ENCODE measurements at regions not wholly inside any gene's neighbourhood (a gene's known extent, or its start where the extent isn't known, plus 50 kb on each side); places are given as distances from the start of the nearest gene placed in this dataset.

GRCh38 chr12:43066471-43066870, 476.9 kb upstream of the PRICKLE1 start:
- Histone ChIP-seq H3K4me3 (no peak overlapping the region), H3K4me1 (peaks cover 0 to 7% (median 0%) of the 10 kb centered on the region in 4 donors), H3K9me3 (no peaks in the 10 kb centered on the region), H3K27ac (no peak overlapping the region), H3K27me3 (no peaks in the 10 kb centered on the region), H3K36me3 (no peaks in the 10 kb centered on the region)
- TF ChIP-seq CTCF (IDR thresholded peaks at IDR 0.05) (no peak), EP300 (IDR thresholded peaks at IDR 0.05) (no peak)
- 59 to 62% methylated on average over 2 of the region's 2 CpGs for WGBS, 2 donors
- no peak for DNase-seq (ENCODE audit: low spot score in 2 of 2)

- H3K36me3 ChIP-seq: no peaks in the 10 kb centered on the region
- no peak overlapping the region for H3K27ac ChIP-seq
- DNase-seq (ENCODE audit: low spot score in 2 of 2): peak in 1 of 2 donors; percentile 21
- H3K9me3 ChIP-seq: no peaks in the 10 kb centered on the region
- 61% methylated on average over 3 of the region's 3 CpGs for WGBS, 2 donors
- no peaks in the 10 kb centered on the region for H3K27me3 ChIP-seq
- TF ChIP-seq CTCF (IDR thresholded peaks at IDR 0.05) (no peak), POLR2A (IDR thresholded peaks at IDR 0.05) (no peak), EP300 (IDR thresholded peaks at IDR 0.05) (peak in 1 of 2 donors; percentile 52)
- H3K4me1 ChIP-seq: peaks cover 0 to 7% (median 0%) of the 10 kb centered on the region in 4 donors
- no peak overlapping the region for H3K4me3 ChIP-seq
Measured at GRCh38 chr12:43063650-43064049, 474.1 kb upstream of the PRICKLE1 start.

GRCh38 chr12:43062201-43062895, 472.8 kb upstream of the PRICKLE1 start:
- WGBS, 2 donors: 73 to 74% methylated on average over 1 of the region's 1 CpG
- DNase-seq (ENCODE audit: low spot score in 2 of 2): no peak
- Histone ChIP-seq H3K4me3 (no peak overlapping the region), H3K36me3 (no peaks in the 10 kb centered on the region), H3K9me3 (no peaks in the 10 kb centered on the region), H3K4me1 (peaks cover 0 to 7% (median 0%) of the 10 kb centered on the region in 4 donors), H3K27ac (no peak overlapping the region), H3K27me3 (no peaks in the 10 kb centered on the region)
- TF ChIP-seq CTCF (IDR thresholded peaks at IDR 0.05): no peak

- H3K4me1 ChIP-seq: peaks cover 0 to 7% (median 0%) of the 10 kb centered on the region in 4 donors
- 10 to 24% methylated on average over 2 of the region's 2 CpGs for WGBS, 2 donors
- H3K9me3 ChIP-seq: no peaks in the 10 kb centered on the region
- no peak overlapping the region for H3K4me3 ChIP-seq
- no peaks in the 10 kb centered on the region for H3K36me3 ChIP-seq
- TF ChIP-seq CTCF (IDR thresholded peaks at IDR 0.05) (no peak), EP300 (IDR thresholded peaks at IDR 0.05) (no peak), POLR2A (IDR thresholded peaks at IDR 0.05) (no peak)
- no peak for DNase-seq (ENCODE audit: low spot score in 2 of 2)
- no peak overlapping the region for H3K27ac ChIP-seq
- no peaks in the 10 kb centered on the region for H3K27me3 ChIP-seq
Measured at GRCh38 chr12:43060742-43061141, 471.2 kb upstream of the PRICKLE1 start.

- DNase-seq (ENCODE audit: low spot score in 2 of 2): no peak
- H3K27ac ChIP-seq: no peak overlapping the region
- no peaks in the 10 kb centered on the region for H3K27me3 ChIP-seq
- peaks cover 0 to 2% (median 0%) of the 10 kb centered on the region in 4 donors for H3K4me1 ChIP-seq
- H3K4me3 ChIP-seq: no peak overlapping the region
- H3K9me3 ChIP-seq: no peaks in the 10 kb centered on the region
- 92% methylated on average over 4 of the region's 4 CpGs for WGBS, 2 donors
- no peak for TF ChIP-seq EP300 (IDR thresholded peaks at IDR 0.05)
- TF ChIP-seq CTCF (IDR thresholded peaks at IDR 0.05): no peak
- no peak for TF ChIP-seq POLR2A (IDR thresholded peaks at IDR 0.05)
- no peaks in the 10 kb centered on the region for H3K36me3 ChIP-seq
Measured at GRCh38 chr12:43058616-43059015, 469.1 kb upstream of the PRICKLE1 start.

All from tibial nerve (tissue), 4 donors.